Astrocyte of the cerebellum (primary cell): ENCODE measurements at regions not wholly inside any gene's neighbourhood (a gene's known extent, or its start where the extent isn't known, plus 50 kb on each side); places are given as distances from the start of the nearest gene placed in this dataset.

Source experiments
- DNase-seq: peaks from one replicate; pipeline ENCODE4 v3.0.0-alpha.2; 2011; ENCODE audit warnings: low read depth
- H3K4me3 ChIP-seq: 2 replicates; pipeline ENCODE4 v1.5.1; 2011; ENCODE audit warnings: mild to moderate bottlenecking, low read depth, low read length, moderate library complexity
- CTCF ChIP-seq: IDR thresholded peaks from 2 replicates; pipeline ENCODE4 v1.5.1; 2012; ENCODE audit warnings: low read length, low read depth, moderate library complexity, mild to moderate bottlenecking; ENCODE audit errors: missing control alignments
- in situ Hi-C: cut with HindIII; loops from 2 replicates; pipeline ENCODE4 v1.10.0; 2017; ENCODE audit warnings: low sequenced_read_pairs

- DNase-seq: no peak
- no peak for TF ChIP-seq CTCF
- in situ Hi-C loops: no loop called here
- H3K4me3 ChIP-seq: no peak overlapping the region
Observed at GRCh38 chr3:148149556-148149955, 548.1 kb upstream of the AGTR1 start.

GRCh38 chr3:148150141-148150540 lies 547.6 kb upstream of the AGTR1 start:
- no peak overlapping the region for H3K4me3 ChIP-seq
- TF ChIP-seq CTCF: no peak
- in situ Hi-C loops: no loop called here
- DNase-seq: no peak

GRCh38 chr3:148158210-148158609 lies 539.5 kb upstream of the AGTR1 start:
- H3K4me3 ChIP-seq: no peak overlapping the region
- in situ Hi-C loops: no loop called here
- DNase-seq: peak; percentile 76
- no peak for TF ChIP-seq CTCF

- no peak for DNase-seq
- peak; percentile 21 for TF ChIP-seq CTCF
- H3K4me3 ChIP-seq: no peak overlapping the region
- in situ Hi-C loops: loop anchor here (5.0 kb wide), 1 partner anchor 55 kb away; no protein-coding TSS in a partner anchor
Observed at GRCh38 chr3:148162132-148162531, 535.6 kb upstream of the AGTR1 start.

GRCh38 chr3:148168347-148168746 lies 529.4 kb upstream of the AGTR1 start:
- DNase-seq: no peak
- TF ChIP-seq CTCF: no peak
- no peak overlapping the region for H3K4me3 ChIP-seq
- in situ Hi-C loops: no loop called here

GRCh38 chr3:148173851-148174250 lies 523.9 kb upstream of the AGTR1 start:
- no peak for TF ChIP-seq CTCF
- DNase-seq: no peak

GRCh38 chr3:148175214-148175613 lies 522.5 kb upstream of the AGTR1 start:
- no peak overlapping the region for H3K4me3 ChIP-seq

More at GRCh38 chr3:148173851-148174250, 523.9 kb upstream of the AGTR1 start:
- in situ Hi-C loops: no loop called here
- no peak overlapping the region for H3K4me3 ChIP-seq

More at GRCh38 chr3:148175214-148175613, 522.5 kb upstream of the AGTR1 start:
- in situ Hi-C loops: no loop called here
- DNase-seq: peak; percentile 90
- TF ChIP-seq CTCF: no peak
